CD4-positive, alpha-beta T cell treated with Interleukin-2 at 100 ng/mL for 4 hours (primary cell): ENCODE measurements at regions not wholly inside any gene's neighbourhood (a gene's known extent, or its start where the extent isn't known, plus 50 kb on each side); places are given as distances from the start of the nearest gene placed in this dataset.
"Not testable (repeated sequence)": the region's sequence is repeated elsewhere in the genome, so short reads cannot be mapped to it uniquely, and the experiment has no call there.

Experiments
- DNase-seq: peaks from one replicate; pipeline ENCODE4 v3.0.0-alpha.2; 2020; ENCODE audit warnings: low spot score

DNA sequence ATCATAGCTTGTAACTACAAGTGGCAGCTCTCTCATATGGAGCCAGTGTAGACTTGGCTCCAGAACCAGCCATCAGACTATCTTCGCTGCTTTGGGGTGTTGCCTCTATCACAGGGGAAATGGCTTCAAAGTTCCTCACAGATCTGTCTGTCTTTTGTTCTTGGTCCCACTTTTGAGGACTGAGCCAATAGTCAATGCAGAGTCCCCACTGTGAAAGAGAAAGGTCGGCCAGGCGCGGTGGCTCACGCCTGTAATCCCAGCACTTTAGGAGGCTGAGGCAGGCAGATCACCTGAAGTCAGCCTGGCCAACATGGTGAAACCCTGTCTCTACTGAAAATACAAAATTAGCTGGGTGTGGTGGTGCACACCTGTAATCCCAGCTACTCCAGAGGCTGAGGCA lies 86.9 kb upstream of the FZD7 start:
- DNase-seq, result not testable (repeated sequence)

DNA sequence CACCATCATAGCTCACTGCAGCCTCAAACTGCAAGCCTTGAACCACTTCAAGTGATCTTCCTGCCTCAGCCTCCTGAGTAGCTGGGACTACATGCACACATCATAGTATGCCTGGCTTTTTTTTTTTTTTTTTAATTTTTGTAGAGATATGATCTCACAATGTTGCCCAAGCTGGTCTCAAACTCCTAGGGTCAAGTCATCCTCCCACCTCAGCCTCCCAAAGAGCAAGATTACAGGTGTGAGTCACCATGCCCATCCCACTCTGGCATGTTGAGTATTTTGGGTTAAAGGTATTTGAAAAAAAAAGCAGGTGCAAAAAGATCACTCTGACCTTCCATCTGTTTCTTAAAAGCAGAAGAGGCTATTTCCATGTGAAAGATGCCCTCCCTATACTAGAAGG lies 86.4 kb upstream of the FZD7 start:
- DNase-seq, result no peak

DNA sequence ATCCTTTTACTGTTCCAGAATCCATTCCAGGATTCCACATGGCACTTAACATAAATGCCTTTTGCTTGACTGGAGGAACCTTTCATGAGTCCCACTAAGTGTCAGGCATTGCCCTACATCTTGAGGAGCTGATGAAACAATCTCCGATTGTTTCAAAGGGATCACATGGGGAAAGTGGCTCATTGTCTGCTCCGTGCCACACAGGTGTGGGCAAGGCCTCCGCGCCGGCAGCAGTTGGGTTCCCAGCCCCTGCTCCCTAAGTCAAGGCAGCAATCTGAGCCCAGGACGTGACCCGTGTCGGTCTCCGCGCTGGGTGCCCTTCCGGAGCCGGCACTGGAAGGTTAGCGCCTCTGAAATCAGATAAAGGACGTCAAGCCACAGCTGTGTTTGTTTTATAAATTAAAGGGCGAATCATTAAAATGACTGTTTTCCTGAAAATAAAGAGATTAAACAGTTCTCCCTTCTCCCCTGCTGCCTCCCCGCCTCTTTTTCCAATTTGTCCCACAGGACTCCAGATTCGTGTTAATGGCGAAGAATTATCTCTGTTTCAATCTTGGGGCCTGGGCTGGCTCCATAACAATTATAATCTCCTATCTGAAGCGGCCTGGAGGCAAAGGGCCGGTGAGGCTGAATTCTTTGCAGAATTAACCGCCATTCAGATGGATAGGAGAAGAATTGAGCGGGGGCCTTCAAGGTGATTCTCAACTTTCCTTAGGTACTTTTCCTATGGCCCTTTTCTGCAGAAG lies 84.3 kb upstream of the FZD7 start:
- DNase-seq, result no peak

DNA sequence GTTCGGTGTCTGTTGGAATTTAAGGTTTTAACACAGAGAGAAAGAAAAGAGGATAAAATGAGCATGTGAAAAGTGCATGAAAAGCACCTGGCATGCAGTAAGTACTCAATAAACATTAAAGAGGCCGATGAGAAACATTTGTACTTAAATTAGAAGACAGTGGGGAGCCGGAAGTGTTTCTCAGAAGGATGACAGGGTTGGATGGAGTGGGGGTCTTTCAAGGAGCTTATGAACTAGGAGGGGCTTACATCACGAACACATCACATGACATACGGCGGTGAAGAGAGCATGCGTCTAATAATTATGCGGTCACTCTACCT lies 83.8 kb upstream of the FZD7 start:
- DNase-seq, result no peak

DNA sequence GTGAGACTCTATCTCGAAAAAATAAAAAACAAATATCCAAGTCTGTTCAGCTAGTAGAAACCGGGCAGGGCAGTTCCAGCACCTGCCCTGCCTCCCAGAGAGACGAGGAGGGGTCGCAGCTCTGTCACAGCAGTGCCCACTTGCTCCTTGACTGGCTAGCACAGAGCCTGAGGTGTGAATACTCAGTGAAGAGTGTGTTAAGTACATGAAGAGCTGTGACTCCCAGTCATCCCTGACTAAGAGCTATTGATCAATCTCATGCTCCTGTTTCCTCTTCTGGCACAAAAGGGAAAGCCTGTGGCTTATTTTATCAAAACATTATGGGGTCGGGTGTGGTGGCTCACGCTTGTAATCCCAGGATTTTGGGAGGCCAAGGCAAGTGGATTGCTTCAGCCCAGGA lies 83.0 kb upstream of the FZD7 start:
- no peak for DNase-seq

DNA sequence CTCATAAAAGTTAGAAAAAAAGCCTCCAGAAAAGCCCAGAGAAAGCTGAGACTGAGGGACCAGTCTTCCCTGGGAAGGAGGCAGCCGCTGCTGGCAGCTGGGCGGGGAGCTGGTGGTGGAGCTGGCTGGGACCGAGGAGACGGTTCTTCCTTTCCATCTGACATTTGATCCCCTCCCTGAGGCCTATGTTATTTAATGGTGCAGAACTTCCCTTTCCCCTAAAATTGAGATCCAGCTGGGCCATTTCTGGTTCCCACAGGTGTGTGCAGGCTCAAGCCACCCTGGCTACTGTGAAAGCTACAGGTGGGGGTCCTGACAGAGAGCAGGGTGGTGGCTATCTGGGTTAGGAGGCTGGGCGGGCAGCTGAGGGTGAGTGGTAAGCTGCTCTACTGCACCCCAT lies 81.5 kb upstream of the FZD7 start:
- DNase-seq, result no peak

DNA sequence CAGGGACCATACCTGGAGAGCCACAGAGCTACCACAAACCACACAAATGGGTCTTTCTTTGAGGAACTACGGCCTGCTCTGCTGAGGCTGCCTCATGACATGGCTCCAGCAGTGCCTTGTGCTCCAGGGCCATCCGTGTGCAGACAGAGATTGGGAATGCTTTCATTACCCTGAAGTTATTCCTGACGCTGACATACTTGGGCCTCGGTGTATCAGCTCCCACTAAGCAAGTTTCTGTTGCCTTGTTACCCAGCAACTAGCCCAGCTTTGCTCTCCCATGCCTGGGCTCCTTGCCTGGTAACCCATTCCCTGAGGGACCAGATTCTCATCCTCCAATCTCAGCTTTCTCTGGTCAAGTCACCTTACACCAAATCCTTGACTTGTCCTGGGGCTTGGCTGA lies 80.3 kb upstream of the FZD7 start:
- no peak for DNase-seq

DNA sequence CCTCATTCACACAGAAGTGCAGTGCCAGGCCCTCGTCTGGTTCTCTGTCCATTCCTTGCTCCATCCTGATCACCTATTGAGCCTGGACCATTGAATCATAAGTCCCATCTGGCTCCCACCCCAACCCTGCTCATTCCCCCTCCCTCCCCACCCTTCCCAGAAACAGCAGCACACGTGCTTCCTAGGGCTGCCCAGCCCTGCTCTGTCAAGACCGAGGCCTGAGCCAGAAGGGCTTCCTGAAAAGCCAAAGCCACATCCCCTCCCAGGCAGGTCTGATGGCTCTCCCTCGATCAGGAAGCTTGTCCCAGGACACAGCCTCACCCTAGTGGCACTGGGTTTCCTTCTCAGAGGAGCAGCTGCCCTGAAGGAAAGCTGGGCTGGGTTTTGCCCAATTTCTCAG lies 79.8 kb upstream of the FZD7 start:
- no peak for DNase-seq

DNA sequence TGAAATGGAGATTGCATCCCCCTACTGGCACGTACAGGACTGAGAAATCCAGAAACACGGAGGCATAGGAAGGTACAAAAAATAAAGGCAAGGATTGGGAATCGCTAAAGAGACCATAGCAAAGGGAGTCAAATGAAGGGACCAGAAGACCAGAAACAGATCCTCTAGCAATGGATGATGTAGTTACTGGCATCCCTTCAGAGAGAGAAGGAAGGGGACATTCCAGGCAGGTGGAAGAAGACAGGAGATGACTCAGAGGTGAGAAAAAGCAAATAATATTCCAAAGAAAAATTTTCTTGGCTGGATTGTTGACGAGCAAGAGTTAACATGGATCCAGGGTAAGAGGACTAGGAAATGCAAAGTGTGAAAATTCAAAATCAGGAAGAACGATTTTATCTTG lies 78.4 kb upstream of the FZD7 start:
- DNase-seq, result no peak

DNA sequence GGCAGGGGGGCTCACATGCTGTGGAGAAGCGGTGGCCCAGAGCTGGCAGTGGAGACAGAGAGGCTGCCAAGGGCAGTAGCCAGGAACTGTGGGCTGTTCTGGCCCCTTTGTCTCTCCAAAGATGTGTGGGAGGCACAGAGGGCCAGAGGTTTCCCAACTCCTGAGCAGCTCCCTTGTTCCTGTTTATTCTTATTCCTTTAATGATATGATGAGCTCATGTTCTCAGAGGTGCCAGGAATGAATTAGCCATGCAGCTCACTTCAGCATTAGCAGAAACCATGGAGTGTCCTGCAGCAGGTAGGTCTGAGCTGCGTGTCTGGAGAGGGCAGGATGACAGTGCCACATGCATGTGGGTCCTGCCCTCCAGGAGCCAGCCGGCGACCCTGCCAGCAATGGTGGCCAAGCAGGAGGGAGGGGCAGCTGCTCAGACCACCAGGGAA lies 77.9 kb upstream of the FZD7 start:
- no peak for DNase-seq

DNA sequence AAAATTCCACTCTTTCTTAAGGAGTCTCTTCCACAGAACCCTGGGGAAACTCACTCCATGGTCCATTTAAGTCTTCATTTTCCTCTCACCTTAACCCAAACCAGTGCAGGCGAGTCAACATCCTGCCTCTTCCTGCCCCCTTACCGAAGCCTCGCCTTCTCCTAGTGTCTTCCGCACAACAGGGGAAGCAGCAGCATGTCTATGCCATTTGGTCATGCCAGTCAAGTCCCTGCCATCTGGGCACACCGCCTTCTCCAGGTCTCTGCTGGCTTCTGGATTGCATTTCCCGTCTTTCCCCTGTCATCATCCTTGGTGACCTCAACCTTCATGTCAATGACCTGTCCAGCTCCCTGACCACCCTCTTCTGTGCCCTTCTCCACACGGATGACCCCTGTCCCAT lies 77.3 kb upstream of the FZD7 start:
- no peak for DNase-seq

DNA sequence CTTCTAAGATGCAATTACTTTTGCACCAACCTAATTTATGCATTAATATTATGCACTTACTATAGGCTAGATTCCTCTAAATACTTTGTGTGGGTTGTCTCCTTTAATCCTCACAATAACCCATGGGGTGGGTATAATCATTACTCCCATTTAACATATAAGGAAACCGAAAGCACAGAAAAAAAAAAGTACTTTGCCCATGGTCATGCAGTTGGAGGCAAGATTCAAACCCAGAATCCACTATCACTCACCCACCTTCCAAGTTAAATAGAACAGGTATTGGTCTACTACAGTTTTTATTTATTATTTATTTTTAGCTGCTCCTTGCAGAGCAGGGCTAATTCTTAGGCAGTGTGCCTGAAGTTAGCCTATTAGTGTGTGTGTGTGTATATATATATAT lies 76.6 kb upstream of the FZD7 start:
- no peak for DNase-seq

DNA sequence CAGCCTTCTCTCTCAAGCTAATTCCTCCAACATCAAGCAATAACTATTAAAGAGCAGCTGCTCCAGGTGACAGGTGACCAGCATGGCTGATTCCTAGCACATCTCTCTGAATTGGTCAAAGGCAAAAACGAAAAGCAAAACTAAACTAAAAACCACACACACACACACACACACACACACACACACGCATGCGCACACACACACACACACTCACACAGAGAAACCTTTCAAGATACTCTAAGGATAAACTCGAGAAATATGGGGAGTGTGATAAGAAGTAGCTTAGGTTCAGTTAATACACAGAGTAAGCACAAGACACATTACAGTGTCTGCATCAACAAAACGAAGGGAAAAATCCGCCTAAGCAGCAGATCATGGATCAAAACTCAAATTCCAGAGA lies 74.5 kb upstream of the FZD7 start:
- DNase-seq, result no peak

DNA sequence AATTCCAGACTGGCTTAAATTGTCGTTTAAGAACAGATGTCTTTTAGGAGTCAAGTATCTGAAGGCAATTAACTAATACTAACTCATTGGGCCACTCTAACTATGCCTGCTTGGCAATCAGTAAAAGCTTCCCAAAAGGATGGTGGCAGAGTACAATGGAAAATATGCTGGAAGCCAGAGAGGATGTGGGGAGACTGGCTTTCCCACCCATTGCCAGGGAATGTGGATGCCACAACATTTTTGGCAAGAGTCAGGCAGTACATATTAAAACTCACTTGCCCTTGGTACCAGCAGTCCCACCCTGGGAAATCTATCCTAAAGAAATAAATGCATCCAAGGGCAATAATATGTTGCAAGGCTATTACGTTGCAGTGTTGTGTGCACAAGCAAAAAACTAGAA lies 74.0 kb upstream of the FZD7 start:
- no peak for DNase-seq

DNA sequence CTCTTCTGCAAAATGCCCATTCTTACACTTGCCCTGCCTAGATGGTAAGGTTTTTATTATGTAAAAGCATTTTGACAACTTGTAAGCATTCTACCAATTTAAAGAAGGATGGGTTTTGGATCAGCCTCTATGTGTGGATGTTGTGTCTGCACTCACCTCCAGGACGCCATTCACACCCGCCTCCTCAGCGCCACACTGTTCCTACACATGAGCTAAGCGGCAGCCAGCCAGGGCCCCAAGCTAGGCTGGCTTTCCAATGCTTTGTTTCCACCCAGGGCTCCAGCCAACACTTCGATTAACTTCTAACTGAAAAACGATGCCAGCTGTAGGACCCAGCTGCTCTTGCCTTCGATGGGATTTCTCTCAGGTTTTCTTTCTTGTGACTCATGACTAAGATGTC lies 73.3 kb upstream of the FZD7 start:
- no peak for DNase-seq

DNA sequence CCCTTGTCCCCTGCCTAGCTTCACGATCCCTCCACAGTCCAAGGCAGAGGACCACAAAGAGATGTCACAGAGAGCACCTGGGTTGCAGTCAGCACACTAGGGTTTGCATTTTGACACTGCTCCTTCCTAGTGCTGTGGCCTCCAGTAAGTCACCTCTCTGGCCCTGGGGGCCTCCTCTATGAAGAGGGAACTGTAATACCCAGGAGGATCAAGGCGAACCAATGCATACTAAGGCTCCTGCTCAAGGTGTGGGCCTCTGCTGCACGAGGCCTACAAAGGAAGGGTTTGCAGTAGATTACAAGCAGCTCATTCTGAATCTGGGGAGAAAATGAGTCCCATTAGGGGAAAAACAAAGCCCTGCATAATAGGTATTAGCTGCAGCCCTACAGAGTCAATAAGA lies 72.3 kb upstream of the FZD7 start:
- DNase-seq, result no peak

DNA sequence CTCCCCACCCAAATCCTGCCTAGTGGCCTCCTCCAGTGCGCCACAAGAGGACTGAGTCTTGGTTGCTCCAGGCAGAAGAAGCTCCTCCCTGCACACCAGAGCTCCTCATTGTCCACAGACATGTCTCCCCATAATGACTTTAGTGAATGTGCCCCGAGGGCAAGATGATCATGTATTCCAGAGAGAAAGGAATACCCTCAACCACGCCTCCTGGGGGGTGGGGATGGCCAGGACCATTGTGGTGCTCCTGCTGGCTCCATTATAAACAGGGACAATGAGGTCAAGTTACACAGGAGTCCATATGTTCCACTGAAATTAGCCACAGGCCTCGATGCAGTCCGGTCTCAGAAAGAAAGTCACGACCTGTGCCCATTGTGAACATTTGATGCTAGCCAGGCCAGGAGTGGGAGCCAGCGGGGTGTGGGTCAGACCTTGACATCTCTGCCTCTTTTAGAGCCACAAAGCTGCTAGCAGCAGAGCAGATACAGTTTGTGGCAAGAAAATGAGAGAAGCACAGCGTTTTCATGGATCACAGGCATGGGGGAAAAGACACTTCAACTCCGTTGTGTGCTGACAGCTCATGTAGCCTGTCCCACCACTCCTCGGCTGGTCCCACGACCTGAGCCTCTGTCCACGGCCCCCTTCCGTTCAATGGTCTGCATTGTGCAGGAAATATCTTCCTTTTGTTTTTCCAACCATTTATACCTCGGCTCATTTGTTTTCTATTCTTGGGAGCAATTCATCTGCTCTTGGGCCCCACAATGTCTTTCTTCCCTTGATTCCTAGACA lies 70.7 kb upstream of the FZD7 start:
- no peak for DNase-seq

DNA sequence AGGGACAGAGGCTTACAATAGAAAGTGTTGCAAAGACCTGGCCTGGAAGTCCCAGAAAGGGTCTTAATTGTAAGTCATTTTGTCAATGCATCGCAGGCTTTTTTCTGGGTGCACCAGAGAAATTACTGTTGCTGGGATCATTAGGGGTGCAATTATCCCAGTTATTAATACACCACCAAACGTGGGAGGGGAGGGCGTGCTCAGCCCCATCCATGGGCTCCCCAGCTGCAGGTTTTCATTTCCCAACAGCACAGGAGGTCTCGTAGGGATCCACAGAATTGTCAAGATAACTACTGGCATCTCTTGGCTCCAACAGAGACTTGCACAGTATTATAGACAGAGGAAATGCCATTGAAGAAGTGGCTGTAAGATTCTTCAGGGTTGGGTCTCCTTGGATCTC lies 69.6 kb upstream of the FZD7 start:
- DNase-seq, result no peak

DNA sequence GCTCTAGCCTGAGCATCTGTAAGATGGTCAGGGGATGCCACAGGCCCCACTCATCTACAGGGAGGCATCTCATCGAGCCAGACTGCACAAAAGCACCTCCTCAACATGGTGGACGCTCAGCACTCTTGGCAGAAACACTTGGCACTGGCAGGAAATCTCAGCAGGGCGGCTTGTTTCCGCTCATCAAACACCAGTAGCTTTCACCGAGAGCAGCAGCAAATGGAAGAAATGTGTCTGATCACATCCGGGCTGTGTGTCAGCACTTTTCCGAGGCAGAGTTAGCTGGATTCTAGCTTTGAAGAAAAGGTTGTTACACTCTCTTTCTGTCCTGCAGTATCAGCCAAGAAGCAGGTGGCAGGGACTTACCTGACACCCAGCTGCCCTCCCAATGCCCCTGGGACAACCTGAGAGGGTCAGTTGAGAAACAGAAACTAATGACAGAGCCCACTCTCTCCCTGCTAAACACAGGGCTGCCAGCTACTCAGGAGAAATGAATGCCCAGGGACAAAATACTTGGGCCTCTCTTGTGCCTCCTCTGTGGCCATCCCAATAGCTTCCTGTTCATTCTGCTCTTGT lies 68.9 kb upstream of the FZD7 start:
- peak; percentile 30 for DNase-seq

DNA sequence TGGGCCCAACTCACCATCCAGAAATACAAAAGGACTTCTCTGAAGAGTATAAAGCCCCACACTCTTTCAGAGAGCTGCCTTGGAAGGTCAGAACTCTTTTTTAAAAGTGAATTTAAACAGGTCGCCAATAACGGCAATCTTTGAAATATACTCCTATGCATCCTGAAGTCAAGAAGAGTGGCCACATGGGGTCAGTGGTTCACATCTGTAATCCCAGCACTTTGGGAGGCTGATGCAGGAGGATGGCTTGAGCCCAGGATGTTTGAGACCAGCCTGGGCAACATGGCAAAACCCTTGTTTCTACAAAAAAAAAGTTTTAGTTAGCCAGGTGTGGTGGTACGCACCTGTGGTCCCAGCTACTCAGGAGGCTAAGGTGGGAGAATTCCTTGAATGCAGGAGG lies 68.1 kb upstream of the FZD7 start:
- no peak for DNase-seq

DNA sequence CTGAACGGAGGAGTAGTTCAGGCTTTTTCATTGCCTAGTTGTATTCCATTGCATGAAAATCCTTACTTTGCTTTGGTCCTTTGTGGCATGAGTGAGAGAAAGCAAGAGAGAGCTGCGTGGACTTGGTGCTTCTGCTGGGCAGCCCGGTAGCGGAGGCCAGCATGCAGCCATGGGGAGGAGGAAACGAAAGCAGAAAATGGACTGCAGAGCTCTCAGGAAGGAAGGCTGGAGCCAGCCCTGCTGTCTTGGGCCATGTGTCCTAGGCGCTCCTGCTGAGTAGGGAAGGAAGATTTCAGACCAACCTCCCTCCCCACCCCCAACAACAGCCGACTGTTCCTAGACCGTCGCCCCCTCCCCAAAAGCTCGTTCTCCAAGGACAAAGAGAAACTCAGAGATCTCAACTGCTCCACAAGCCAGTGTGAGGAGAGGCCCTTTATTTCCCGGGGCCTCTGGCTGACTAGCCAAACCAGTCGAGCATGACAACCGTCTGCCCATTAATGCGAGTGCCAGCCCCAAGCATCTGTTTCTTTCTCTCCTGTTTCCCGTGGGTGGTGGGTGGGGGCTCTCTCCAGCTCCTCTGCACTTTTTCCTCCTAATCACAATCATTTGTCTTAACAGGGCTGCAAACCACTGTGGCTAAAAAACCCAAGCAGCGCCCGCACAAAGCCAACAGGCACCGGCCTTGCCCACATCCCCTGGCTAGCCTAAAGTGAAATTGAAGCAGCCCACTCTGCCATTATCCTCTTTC lies 66.8 kb upstream of the FZD7 start:
- no peak for DNase-seq

DNA sequence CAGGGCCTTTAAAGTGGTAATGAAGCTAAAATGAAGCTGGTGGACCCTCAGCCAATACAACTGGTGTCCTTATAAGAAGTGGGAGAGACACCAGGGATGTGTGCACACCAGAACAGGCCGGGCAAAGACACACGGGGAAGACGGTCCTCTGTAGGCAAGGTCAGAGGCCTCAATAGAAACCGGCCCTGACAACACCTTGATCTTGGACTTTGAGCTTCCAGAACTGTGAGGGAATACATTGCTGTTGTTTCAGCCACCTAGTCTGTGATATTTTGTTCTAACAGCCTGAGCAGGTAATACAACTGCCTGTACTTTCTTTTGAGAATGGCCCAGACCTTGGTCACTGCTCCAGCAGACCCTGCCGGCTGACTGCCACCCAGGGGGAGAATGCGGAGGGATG lies 65.6 kb upstream of the FZD7 start:
- DNase-seq, result no peak

DNA sequence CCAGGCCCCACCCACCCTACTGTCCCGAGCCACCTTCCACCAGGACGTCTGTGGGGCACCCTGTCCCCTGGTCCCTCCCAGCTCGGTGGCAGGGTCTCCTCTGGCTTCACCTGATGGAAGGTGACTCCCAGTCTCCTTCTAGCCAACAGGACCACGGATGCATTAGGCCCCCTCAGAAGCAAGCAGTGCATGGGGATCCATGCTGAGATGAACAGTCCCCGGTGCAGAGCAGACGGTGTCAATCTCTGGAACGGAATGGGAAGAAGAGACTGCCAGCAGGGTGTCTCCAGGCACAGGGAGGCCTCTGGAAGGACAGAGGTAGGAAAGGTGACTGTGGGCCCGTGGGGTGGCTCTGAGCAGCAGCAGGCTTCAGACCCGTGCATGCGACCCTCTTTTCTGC lies 65.2 kb upstream of the FZD7 start:
- DNase-seq, result no peak
